Daoy (cell line): ENCODE measurements at regions not wholly inside any gene's neighbourhood (a gene's known extent, or its start where the extent isn't known, plus 50 kb on each side); places are given as distances from the start of the nearest gene placed in this dataset.

Experiments
- DNase-seq: peaks from one replicate; pipeline ENCODE4 v3.0.0-alpha.2; 2015; ENCODE audit warnings: low read depth

- DNase-seq: no peak
Observed at GRCh38 chr12:4134448-4135263, 138.9 kb upstream of the CCND2 start.

DNA sequence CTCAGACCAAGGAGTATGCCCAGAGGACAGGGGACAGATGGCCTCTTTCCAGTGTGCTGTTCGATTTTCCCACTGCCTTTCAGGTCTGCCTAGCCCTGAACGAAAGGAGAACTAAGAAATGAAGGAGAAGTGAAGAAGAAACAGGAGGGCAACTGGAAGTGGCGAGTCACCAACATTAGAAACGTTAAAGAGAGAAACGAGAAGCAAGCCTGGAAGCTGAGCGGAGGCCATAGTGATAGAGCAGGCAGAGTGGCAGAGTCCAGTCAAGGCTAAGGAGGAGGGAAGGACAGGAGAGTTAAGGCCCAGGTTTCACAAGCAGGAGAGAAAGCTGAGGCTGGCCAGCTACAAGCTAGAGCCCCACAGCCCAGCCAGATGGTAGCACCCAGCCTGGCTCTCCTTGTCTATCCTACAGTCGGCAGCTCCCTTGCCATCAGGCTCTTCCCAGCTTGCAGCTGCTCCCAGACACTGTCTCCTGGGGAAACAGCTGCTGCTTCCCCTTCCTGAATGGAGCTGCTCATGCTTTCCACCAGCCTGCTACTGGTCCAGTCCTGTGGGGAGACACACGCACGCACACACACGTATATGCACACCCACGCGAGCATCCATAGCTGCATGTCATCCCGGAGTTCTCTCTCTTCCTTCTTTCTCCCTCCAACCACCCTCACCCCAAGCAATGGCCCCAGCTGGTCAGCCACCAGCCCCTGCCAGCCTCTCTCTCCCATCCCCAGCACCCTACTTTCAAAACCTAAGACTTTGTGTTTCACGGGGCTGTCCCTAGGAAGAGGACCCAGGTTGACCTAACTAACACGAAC is 139.7 kb upstream of the CCND2 start:
- DNase-seq: no peak

DNA sequence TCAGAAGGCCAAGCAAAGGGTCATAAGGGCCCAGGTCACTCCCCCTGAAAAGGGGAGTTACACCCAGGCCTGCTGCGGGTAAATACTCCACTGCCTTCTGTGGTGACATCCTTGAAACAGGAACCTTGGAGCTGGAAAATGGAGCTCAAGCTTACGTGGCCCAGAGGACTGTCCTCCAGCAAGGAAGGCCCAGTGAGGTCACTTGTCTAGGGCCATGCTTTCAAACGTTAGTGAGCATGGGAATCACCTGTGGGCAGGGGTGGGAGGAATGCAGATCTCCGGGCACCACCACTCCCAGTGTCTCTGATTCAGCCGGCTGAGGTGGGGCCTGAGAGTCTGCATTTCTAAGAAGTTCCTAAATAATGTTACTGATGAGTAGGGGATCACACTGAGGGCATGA is 140.5 kb upstream of the CCND2 start:
- DNase-seq: no peak

DNA sequence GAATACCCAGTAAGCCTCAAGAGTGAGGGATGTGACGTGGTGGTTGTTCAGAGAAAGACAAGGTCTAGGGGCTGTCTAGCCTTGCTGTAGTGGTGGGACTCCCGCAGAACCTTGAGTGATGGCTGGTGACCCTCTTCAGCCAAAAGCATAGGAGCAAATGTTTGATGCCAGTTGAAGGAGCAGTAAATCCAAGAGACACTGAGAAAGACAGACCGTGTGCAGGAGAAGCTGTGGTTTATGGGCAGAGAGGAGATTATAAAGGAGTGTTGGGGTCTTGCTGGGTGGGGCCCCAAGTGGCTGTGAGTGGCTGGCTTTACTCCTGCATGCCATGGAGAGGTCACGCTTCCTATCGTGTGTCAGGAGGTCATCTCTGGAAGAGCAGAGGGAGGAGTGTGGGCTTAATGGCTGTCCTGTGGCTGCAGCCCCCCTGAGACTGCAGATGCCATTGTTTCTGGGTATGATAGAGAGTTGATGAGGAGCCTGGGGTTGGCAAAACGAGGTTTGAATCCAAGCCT is 152.0 kb upstream of the CCND2 start:
- no peak for DNase-seq

- DNase-seq: no peak
Observed at GRCh38 chr12:4120316-4120917, 153.1 kb upstream of the CCND2 start.

- no peak for DNase-seq
Observed at GRCh38 chr12:4119157-4119761, 154.3 kb upstream of the CCND2 start.

DNA sequence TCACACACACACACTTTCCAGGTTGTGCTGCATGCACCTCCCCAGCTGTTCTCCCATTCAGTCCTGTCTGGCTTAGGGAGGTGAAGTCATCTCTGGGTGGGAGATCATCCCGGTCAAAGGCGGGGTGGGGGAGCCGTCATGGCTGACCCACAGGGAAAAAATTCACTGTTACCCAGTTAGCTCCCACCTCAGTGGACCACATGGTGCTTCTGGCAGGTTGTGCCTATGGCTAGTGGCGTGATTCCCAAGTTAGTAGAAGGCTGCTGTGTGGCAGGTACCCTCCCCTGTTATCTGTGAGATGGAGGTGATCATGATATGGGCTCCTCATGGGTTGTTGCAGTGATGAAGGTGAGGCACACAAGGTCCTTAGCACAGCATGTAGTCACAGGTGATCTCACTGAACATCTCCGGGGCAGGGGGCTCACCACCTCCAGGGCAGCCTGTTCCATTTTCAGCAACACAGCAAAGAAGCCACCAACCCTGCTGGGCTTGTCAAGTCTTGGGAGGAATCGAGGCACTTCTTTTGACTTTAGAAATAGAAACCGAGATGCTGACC is 154.9 kb upstream of the CCND2 start:
- DNase-seq: no peak

DNA sequence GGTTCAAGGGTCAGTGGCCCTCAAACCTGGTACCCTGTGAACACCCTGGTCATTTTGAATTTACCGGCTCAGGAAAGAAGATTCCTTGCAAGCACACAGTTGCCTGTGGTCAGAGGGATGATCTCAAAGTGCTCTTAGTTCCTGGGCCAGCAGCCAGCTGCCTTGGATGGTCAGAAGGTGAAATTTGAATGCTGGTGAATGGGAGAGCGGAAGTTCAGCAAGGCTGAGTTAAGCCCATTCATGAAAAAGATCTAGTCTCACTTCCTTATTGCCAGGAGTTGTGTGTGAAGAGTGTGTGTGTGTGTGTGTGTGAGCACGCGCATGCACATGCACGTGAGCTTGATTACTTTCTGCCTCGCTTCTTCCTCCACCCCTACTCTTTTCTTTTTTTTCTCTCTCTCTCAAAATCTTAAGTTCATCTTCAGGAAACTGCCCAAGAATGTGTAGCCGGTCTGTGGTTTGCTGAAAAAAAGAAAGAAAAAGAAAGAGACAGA is 155.5 kb upstream of the CCND2 start:
- peak; percentile 73 for DNase-seq

DNA sequence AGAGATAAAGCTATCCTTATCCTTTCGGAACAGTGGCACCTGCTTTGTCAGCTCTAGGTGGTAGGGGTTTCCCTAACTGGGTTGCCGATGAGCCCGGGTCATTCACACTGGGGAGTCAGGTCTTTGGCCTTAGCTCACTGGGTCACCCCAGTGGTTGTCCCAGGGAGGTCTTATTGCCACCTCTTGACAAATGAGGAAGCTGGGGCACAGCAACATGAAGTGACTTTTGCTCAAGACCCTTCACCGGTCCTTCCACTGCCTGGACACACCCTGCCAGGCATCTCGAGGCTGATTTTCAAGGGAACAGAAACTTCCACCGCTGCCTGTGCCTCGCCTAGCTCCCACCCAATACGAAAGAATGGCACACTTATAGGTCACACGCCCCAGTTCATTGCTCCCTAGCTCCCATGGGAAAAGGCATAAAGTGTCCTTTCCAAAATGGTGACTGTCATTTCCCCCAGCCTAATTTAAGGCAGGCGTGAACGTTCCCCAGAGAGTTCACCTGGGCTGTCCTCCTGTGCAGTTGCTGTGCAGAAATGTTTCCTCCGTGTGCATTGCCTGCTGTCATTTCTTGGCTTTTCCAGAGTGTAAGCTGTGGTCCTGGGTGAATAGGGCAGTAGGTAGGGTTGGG is 156.1 kb upstream of the CCND2 start:
- no peak for DNase-seq

DNA sequence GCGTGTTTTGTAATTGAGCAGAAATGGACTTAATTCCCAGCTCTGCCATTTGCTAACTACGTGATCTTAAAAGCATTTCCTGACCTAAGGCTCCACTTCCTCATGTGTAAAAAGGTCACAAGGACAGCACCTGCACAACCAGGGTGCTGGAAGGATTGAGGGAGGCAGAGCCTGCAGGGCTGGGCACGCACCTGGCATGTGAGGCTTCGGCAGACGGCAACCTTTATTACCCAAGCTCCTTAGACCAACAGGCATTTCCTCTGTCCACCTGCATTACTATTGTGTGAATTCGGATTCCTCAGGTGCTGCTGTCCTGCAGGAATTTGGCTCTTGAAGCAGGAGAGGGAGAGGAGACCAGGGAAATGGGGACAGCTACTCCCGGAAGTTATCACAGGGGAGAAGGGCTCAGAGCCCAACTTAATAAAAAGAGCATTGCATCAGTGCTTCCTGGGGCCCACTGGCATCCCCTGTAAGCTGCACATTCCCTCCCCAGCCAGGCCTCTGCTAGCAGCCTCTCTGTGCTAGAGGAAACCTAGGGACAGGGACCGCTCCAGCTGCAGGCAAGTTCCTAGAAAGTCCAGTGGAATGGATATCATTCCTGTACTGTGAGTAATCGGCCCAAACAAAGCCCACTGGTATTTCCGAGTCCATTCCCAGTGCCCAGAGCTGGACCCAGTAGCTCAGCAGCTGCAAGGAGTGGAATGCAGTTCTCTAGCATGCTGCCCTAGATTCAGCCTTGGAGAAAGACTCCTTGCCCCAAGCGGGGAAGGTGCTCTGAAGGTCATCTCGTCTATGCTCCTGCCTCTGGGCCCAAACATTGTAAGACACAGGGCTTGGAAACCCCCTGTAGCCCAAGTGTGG is 157.1 kb upstream of the CCND2 start:
- DNase-seq: peak; percentile 86

- no peak for DNase-seq
Observed at GRCh38 chr12:4115570-4115969, 158.0 kb upstream of the CCND2 start.

GRCh38 chr12:4114986-4115385 is 158.6 kb upstream of the CCND2 start:
- DNase-seq: no peak

GRCh38 chr12:4112734-4113325 is 160.7 kb upstream of the CCND2 start:
- no peak for DNase-seq

GRCh38 chr12:4112290-4112689 is 161.3 kb upstream of the CCND2 start:
- no peak for DNase-seq

DNA sequence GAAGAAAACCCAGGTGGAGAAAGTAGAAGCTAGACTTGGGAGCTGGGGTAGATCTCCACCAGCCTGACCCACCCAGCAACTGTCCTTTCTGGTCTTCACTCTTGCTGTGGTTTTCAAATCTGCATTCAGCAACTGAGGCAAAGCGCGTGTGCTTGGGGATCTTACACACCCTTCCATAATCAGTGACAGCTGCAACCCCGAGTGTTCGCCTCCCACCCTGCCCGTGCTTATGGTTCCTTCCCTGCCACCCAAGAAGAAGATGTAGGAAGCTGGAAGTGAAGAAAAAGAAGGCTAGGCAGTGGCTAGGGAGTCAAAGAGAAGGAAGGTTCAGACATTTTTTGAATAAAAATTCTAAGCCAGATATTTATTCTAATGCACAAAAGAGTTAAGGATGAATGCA is 162.6 kb upstream of the CCND2 start:
- no peak for DNase-seq

DNA sequence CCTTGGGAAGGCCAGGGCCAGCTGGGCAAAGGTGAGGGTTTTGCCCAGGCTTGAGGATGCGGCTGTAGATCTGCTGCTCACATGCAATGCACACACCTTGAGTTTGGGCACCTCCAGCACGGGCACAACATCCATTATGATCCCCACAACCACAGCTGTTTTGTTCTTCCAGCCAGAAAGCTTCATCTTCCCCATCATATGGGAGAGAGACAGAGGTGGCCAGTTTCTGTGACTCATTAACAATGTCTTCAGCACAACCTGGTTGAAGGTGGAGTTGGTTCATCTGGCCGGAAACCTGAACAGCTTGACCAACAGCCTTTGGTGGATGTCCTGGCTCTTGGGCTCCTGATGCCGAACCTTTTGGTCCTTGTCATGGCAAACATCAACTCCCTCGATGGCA is 163.7 kb upstream of the CCND2 start:
- no peak for DNase-seq

DNA sequence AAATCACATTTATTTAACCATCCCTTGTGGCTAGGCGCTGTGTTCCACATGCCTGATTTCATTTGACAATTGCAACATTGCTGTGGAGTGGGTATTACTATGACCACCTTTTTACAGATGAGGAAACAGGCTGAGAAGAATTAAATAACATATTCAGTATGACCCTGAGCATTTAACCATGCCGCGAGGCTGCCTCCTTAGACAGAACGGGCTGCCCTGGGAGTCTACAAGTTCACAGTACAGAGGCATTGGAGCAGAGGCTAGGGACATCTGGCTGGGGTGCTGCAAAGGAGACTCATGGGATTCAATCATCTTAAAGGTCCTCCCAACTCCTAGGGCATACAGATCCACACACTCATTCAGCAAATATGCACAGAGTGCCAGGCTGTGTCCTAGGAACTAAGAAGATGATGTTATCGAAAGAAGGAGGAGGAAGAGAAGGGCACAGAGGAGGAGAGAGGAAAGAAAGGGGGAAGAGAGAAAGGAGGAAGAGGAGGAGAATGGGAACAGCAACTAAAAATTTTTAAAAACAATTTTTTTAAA is 164.7 kb upstream of the CCND2 start:
- peak; percentile 17 for DNase-seq

- no peak for DNase-seq
Observed at GRCh38 chr12:4107911-4108697, 165.5 kb upstream of the CCND2 start.

DNA sequence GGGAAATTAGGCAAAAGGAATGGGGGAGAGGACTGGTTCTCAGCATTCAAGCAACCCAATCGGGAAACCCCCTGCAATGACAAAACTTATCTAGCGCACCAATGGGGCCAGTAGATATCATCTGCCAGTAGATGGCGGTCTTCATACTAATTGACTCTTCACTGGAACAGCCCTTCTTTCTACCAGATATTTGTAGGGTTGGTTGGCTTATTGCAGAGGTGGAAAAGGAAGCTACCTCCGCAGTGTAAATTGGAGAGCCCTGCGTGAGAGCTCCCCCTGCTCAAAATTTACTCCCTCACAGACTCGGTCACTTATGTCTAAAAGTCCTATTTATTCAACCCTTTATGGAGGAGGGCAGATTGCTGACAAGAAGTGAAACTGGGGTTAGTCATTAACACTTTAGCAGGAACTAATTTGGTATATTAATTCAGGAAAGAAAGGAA is 166.1 kb upstream of the CCND2 start:
- peak; percentile 66 for DNase-seq
